Central memory CD8-positive, alpha-beta T cell (primary cell): ENCODE measurements at regions not wholly inside any gene's neighbourhood (a gene's known extent, or its start where the extent isn't known, plus 50 kb on each side); places are given as distances from the start of the nearest gene placed in this dataset.
A peak's percentile ranks its signal among the peaks of the same experiment; 100 is the strongest.

Experiments used
- ATAC-seq: fragments of 150-1000 bp; cut with Tn5 transposase; replicated peaks from 2 replicates; pipeline ENCODE4 v1.10.0; 2022; ENCODE audit warnings: mild to moderate bottlenecking, moderate FRiP score, moderate number of reproducible peaks; ENCODE audit not compliant: poor library complexity, severe bottlenecking; ENCODE audit errors: extremely low read depth
- DNase-seq, 2 donors: peaks; one replicate each; pipeline ENCODE4 v3.0.0; 2021; ENCODE audit warnings: low spot score in 2 of 2
- H3K27ac Mint-ChIP-seq: one replicate; pipeline ENCODE4 v1.8.0; 2022; ENCODE audit warnings: low read depth, mild to moderate bottlenecking, moderate library complexity, mixed read lengths
- H3K27me3 Mint-ChIP-seq: one replicate; pipeline ENCODE4 v1.8.0; 2022; ENCODE audit warnings: mixed read lengths
- H3K36me3 Mint-ChIP-seq: one replicate; pipeline ENCODE4 v1.8.0; 2022; ENCODE audit warnings: mild to moderate bottlenecking, moderate library complexity, mixed read lengths; ENCODE audit not compliant: insufficient read depth
- H3K4me1 Mint-ChIP-seq: one replicate; pipeline ENCODE4 v1.8.0; 2022; ENCODE audit warnings: mixed read lengths
- H3K4me3 Mint-ChIP-seq: one replicate; pipeline ENCODE4 v1.8.0; 2022; ENCODE audit warnings: mild to moderate bottlenecking, moderate library complexity, mixed read lengths
- H3K9me3 Mint-ChIP-seq: one replicate; pipeline ENCODE4 v1.8.0; 2022; ENCODE audit warnings: mixed read lengths

GRCh38 chr7:96508371-96508770 lies 186.5 kb upstream of the SLC25A13 start:
- no peaks in the 10 kb centered on the region for H3K9me3 Mint-ChIP-seq
- H3K4me1 Mint-ChIP-seq, result no peaks in the 10 kb centered on the region
- H3K27me3 Mint-ChIP-seq, result peaks cover 43% of the 10 kb centered on the region
- H3K36me3 Mint-ChIP-seq, result no peaks in the 10 kb centered on the region
- ATAC-seq (no peak), DNase-seq (no peak)
- no peak overlapping the region for H3K27ac Mint-ChIP-seq
- no peak overlapping the region for H3K4me3 Mint-ChIP-seq

- no peaks in the 10 kb centered on the region for H3K36me3 Mint-ChIP-seq
- peaks cover 14% of the 10 kb centered on the region for H3K27me3 Mint-ChIP-seq
- H3K4me3 Mint-ChIP-seq, result no peak overlapping the region
- no peaks in the 10 kb centered on the region for H3K9me3 Mint-ChIP-seq
- no peak for DNase-seq
- no peak for ATAC-seq
- no peak overlapping the region for H3K27ac Mint-ChIP-seq
- no peaks in the 10 kb centered on the region for H3K4me1 Mint-ChIP-seq
These were observed 181.7 kb upstream of the SLC25A13 start for GRCh38 chr7:96503597-96503996.

DNA sequence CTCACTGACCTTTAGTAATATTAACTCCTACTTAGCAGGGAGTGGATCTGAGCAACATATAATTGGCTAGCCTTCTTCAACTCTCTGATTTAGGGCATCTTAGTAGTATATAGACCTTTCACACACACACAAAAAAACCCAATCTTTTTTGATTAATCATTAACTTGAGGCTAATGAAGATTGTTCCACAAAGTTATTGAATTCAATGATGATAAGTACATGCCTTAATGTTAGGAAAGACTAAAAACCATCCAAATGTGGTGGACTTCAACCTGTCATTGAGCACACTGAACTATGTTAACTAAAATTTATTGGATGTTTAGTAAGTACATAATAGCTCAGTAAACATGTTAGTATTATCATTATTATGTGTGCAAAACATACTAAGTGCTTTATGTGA lies 179.4 kb upstream of the SLC25A13 start:
- no peaks in the 10 kb centered on the region for H3K9me3 Mint-ChIP-seq
- no peaks in the 10 kb centered on the region for H3K27me3 Mint-ChIP-seq
- H3K36me3 Mint-ChIP-seq, result no peaks in the 10 kb centered on the region
- no peaks in the 10 kb centered on the region for H3K4me1 Mint-ChIP-seq
- ATAC-seq (no peak), DNase-seq (no peak)
- no peak overlapping the region for H3K4me3 Mint-ChIP-seq
- H3K27ac Mint-ChIP-seq, result no peak overlapping the region

DNA sequence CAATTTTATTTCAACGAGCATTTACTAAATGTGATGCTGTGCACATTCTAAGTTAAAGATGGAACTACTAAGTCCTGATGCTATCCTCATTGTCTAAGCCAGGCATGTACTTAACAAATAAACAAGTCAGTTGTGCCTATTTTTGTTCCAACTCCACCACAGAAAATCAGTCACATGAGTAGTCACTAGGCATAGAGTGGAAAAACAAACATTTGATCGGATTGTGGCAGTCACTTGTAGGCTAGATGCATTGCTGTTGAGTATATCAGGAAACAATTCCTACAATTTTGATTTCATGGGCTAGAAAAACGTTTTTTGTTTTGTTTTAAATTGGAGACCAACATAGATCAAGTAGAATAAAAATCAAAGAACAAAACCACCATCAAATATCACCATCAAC lies 177.6 kb upstream of the SLC25A13 start:
- Mint-ChIP-seq H3K36me3 (no peaks in the 10 kb centered on the region), H3K9me3 (no peaks in the 10 kb centered on the region), H3K27ac (no peak overlapping the region)

GRCh38 chr7:96497567-96497966 lies 175.7 kb upstream of the SLC25A13 start:
- no peaks in the 10 kb centered on the region for H3K9me3 Mint-ChIP-seq
- DNase-seq (no peak), ATAC-seq (no peak)
- H3K27me3 Mint-ChIP-seq, result no peaks in the 10 kb centered on the region
- no peak overlapping the region for H3K27ac Mint-ChIP-seq
- H3K4me1 Mint-ChIP-seq, result peaks cover 7% of the 10 kb centered on the region
- H3K36me3 Mint-ChIP-seq, result no peaks in the 10 kb centered on the region
- no peak overlapping the region for H3K4me3 Mint-ChIP-seq

More for the DNA sequence above, 177.6 kb upstream of the SLC25A13 start:
- H3K4me3 Mint-ChIP-seq, result no peak overlapping the region
- ATAC-seq (no peak), DNase-seq (no peak)
- H3K4me1 Mint-ChIP-seq, result peaks cover 7% of the 10 kb centered on the region
- no peaks in the 10 kb centered on the region for H3K27me3 Mint-ChIP-seq

DNA sequence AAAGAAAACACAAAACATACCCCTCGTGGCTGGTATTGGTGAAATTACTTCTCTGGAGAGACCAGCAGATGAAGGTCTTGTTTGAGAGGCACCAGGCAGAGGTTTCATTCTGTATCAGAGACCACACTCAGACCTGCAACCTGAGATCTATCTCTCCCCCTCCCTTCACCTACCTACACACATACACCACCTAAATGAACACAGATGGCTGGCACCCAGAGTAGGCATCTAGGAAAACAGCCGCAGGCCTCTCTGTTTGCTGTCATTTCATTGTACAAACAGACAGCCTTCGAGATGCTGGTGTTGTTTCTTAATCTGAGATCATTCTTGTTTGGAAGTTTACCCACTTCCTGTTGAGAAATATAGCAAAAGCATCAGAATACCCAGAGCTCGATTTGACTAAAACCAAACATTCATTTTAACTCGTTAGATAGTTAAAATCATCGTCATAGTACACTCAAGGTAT lies 173.9 kb upstream of the SLC25A13 start:
- no peaks in the 10 kb centered on the region for H3K27me3 Mint-ChIP-seq
- H3K4me3 Mint-ChIP-seq, result no peak overlapping the region
- peak overlapping the region; percentile 42 for H3K27ac Mint-ChIP-seq
- H3K4me1 Mint-ChIP-seq, result peaks cover 7% of the 10 kb centered on the region
- DNase-seq (no peak), ATAC-seq (no peak)
- no peaks in the 10 kb centered on the region for H3K9me3 Mint-ChIP-seq
- no peaks in the 10 kb centered on the region for H3K36me3 Mint-ChIP-seq

- H3K27ac Mint-ChIP-seq, result no peak overlapping the region
- ATAC-seq, result no peak
These were observed 164.8 kb upstream of the SLC25A13 start for GRCh38 chr7:96486681-96487080.

DNA sequence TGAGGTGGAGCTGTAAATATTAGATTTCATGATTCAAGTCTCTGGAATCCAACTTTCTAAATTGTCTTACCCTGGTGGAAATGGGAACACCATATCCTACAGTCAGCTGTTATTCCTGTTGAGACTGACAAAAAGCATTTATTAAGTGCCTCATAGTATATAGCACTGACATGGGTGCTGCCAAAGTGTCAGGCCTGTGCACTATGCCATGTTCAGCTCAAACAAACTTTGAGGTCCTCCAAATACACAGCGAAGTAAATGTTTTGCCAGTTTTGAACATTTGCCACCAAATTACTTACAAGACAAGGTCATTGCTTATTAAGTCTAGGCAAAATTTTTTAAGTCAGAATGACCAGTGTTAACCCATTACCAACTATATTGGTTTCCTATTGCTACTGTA lies 162.9 kb upstream of the SLC25A13 start:
- DNase-seq (no peak), ATAC-seq (no peak)
- H3K4me1 Mint-ChIP-seq, result no peaks in the 10 kb centered on the region
- H3K4me3 Mint-ChIP-seq, result no peak overlapping the region
- no peak overlapping the region for H3K27ac Mint-ChIP-seq
- H3K36me3 Mint-ChIP-seq, result no peaks in the 10 kb centered on the region
- no peaks in the 10 kb centered on the region for H3K9me3 Mint-ChIP-seq
- no peaks in the 10 kb centered on the region for H3K27me3 Mint-ChIP-seq

More at GRCh38 chr7:96486681-96487080, 164.8 kb upstream of the SLC25A13 start:
- H3K4me3 Mint-ChIP-seq, result no peak overlapping the region
- H3K4me1 Mint-ChIP-seq, result no peaks in the 10 kb centered on the region
- no peak for DNase-seq
- H3K9me3 Mint-ChIP-seq, result no peaks in the 10 kb centered on the region
- H3K36me3 Mint-ChIP-seq, result peaks cover 1% of the 10 kb centered on the region
- no peaks in the 10 kb centered on the region for H3K27me3 Mint-ChIP-seq

- no peak for ATAC-seq
- no peaks in the 10 kb centered on the region for H3K36me3 Mint-ChIP-seq
- no peak overlapping the region for H3K27ac Mint-ChIP-seq
These were observed 162.2 kb upstream of the SLC25A13 start for GRCh38 chr7:96484091-96484490.

DNA sequence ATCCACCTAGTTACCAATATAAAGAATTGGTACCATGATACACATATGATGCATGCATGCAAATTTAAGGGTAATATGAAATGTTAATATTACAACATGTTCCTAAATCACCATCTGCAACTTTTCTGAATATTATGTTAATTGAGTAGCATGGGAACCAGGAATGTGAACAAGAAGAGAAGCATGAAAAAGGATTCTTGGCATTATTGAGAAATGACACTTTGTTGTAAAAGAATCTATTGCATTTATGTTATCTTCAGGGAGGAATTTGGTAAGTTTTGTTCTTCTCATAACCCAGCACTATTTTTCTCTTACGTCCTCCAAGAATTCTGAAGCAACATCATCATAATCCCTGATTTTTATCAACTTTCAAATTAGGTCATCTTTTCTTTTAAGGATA lies 159.9 kb upstream of the SLC25A13 start:
- Mint-ChIP-seq H3K27me3 (no peaks in the 10 kb centered on the region), H3K4me1 (peaks cover 11% of the 10 kb centered on the region), H3K9me3 (no peaks in the 10 kb centered on the region), H3K27ac (no peak overlapping the region), H3K4me3 (no peak overlapping the region), H3K36me3 (no peaks in the 10 kb centered on the region)
- ATAC-seq (no peak), DNase-seq (no peak)

More at GRCh38 chr7:96484091-96484490, 162.2 kb upstream of the SLC25A13 start:
- Mint-ChIP-seq H3K4me3 (no peak overlapping the region), H3K9me3 (no peaks in the 10 kb centered on the region), H3K27me3 (no peaks in the 10 kb centered on the region), H3K4me1 (peaks cover 4% of the 10 kb centered on the region)
- DNase-seq, result no peak

- ATAC-seq, result no peak
- Mint-ChIP-seq H3K9me3 (no peaks in the 10 kb centered on the region), H3K4me1 (peaks cover 11% of the 10 kb centered on the region), H3K36me3 (no peaks in the 10 kb centered on the region), H3K27ac (no peak overlapping the region), H3K27me3 (peaks cover 15% of the 10 kb centered on the region), H3K4me3 (peak overlapping the region; percentile 14)
- no peak for DNase-seq
These were observed 157.2 kb upstream of the SLC25A13 start for GRCh38 chr7:96479015-96479645.

DNA sequence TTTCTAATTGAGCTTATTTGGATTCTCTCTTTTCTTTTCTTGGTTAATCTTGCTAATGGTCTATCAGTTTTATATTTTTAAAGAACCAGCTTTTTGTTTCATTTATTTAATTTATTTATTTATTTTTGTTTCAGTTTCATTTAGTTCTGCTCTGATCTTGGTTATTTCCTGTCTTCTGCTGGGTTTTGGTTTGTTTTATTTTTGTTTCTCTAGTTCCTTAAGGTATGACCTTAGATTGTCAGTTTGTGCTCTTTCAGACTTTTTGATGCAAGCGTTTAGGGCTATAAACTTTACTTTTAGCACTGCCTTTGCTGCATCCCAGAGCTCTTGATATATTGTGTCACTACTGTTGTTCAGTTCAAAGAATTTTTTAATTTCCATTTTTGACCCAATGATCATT lies 149.7 kb upstream of the SLC25A13 start:
- Mint-ChIP-seq H3K9me3 (no peaks in the 10 kb centered on the region), H3K27me3 (peaks cover 16% of the 10 kb centered on the region), H3K4me1 (peaks cover 9% of the 10 kb centered on the region), H3K36me3 (no peaks in the 10 kb centered on the region), H3K4me3 (no peak overlapping the region), H3K27ac (peak overlapping the region; percentile 54)
- DNase-seq (no peak), ATAC-seq (no peak)

- no peak overlapping the region for H3K27ac Mint-ChIP-seq
- no peaks in the 10 kb centered on the region for H3K4me1 Mint-ChIP-seq
- DNase-seq, result no peak
- peaks cover 13% of the 10 kb centered on the region for H3K27me3 Mint-ChIP-seq
- ATAC-seq, result no peak
- no peaks in the 10 kb centered on the region for H3K36me3 Mint-ChIP-seq
- no peak overlapping the region for H3K4me3 Mint-ChIP-seq
- H3K9me3 Mint-ChIP-seq, result no peaks in the 10 kb centered on the region
These were observed 130.2 kb upstream of the SLC25A13 start for GRCh38 chr7:96452146-96452545.
